ENCODE measurements at regions not wholly inside any gene's neighbourhood (a gene's known extent, or its start where the extent isn't known, plus 50 kb on each side); places are given as distances from the start of the nearest gene placed in this dataset.

- TF ChIP-seq CTCF (IDR thresholded peaks at IDR 0.05), result no peak
- no peak for TF ChIP-seq POLR2A (IDR thresholded peaks at IDR 0.05)
Measured at GRCh38 chr10:53072144-53072543, 299.6 kb upstream of the MBL2 start.

Data from heart left ventricle (tissue), 13 donors.